HEK293 (cell line): ENCODE measurements at regions not wholly inside any gene's neighbourhood (a gene's known extent, or its start where the extent isn't known, plus 50 kb on each side); places are given as distances from the start of the nearest gene placed in this dataset.

Experiments
- CTCF ChIA-PET: fragments of 350-600 bp; formaldehyde crosslinking; extraction: SDS; loops from one replicate; lab custom pipeline; 2021; ENCODE audit warnings: antibody characterized with exemption; lab: Yijun Ruan, JAX
- POLR2A ChIA-PET: fragments of 300-600 bp; formaldehyde crosslinking; extraction: SDS; loops from one replicate; lab custom pipeline; 2020; ENCODE audit warnings: antibody characterized with exemption, inconsistent platforms; lab: Yijun Ruan, JAX
- H3K27ac ChIP-seq: fragments of 200-500 bp; sonication (Bioruptor generic); 2 replicates; pipeline ENCODE4 v1.5.1; 2014; ENCODE audit warnings: low read depth, low read length, control low read depth, inconsistent platforms; ENCODE audit errors: extremely low read depth
- H3K36me3 ChIP-seq, 2 experiments: fragments of 200-500 bp in 1 of 2; sonication (Bioruptor generic) in 1 of 2; 1 replicate in 1 of 2; 2 replicates in 1 of 2; pipeline ENCODE4 v1.5.1; 2014 to 2017; ENCODE audit warnings: inconsistent platforms in 2 of 2, low read length in 2 of 2; ENCODE audit not compliant: control insufficient read depth in 2 of 2, insufficient read depth in 1 of 2
- H3K4me1 ChIP-seq: fragments of 200-500 bp; sonication (Bioruptor generic); 2 replicates; pipeline ENCODE4 v1.5.1; 2014; ENCODE audit warnings: mild to moderate bottlenecking, low read length, inconsistent platforms; ENCODE audit not compliant: control insufficient read depth, insufficient read depth
- H3K4me3 ChIP-seq: 2 replicates; pipeline ENCODE4 v1.5.1; 2011; ENCODE audit warnings: low read depth, mild to moderate bottlenecking, control low read depth, low read length, moderate library complexity
- H3K9me3 ChIP-seq: fragments of 200-500 bp; sonication (Bioruptor generic); 2 replicates; pipeline ENCODE4 v1.5.1; 2014; ENCODE audit warnings: low read depth, low read length, inconsistent platforms; ENCODE audit not compliant: control insufficient read depth, insufficient read depth
- AEBP2 ChIP-seq: fragments of 450-650 bp; formaldehyde crosslinking; IDR thresholded peaks from 2 replicates; pipeline ENCODE4 v1.5.1; 2016; ENCODE audit warnings: missing biosample characterization, missing genetic modification characterization, borderline replicate concordance
- ELK4 ChIP-seq: IDR thresholded peaks from 2 replicates; pipeline ENCODE4 v1.6.1; 2011; ENCODE audit warnings: mild to moderate bottlenecking, low read depth, low read length, borderline replicate concordance
- GLI2 ChIP-seq: fragments of 450-650 bp; formaldehyde crosslinking; IDR thresholded peaks from 2 replicates; pipeline ENCODE4; 2017; ENCODE audit warnings: missing biosample characterization, missing genetic modification characterization, low read depth, borderline replicate concordance
- HIC1 ChIP-seq: fragments of 450-650 bp; formaldehyde crosslinking; IDR thresholded peaks from 2 replicates; pipeline ENCODE4 v1.5.1; 2016; ENCODE audit warnings: missing biosample characterization, missing genetic modification characterization
- HOXA7 ChIP-seq: sonication (generic); formaldehyde crosslinking; IDR thresholded peaks from 2 replicates; pipeline ENCODE4 v1.8.1; 2022; ENCODE audit warnings: missing genetic modification reagents, borderline replicate concordance
- KLF8 ChIP-seq: fragments of 450-650 bp; formaldehyde crosslinking; IDR thresholded peaks from 2 replicates; pipeline ENCODE4 v1.5.1; 2016; ENCODE audit warnings: missing biosample characterization, missing genetic modification characterization
- OSR2 ChIP-seq: fragments of 450-650 bp; formaldehyde crosslinking; IDR thresholded peaks from 2 replicates; pipeline ENCODE4 v1.5.1; 2016; ENCODE audit warnings: missing biosample characterization, missing genetic modification characterization
- REPIN1 ChIP-seq: fragments of 450-650 bp; formaldehyde crosslinking; IDR thresholded peaks from 2 replicates; pipeline ENCODE4 v1.5.1; 2017; ENCODE audit warnings: missing biosample characterization, missing genetic modification characterization, low read depth
- SCRT1 ChIP-seq: fragments of 450-650 bp; formaldehyde crosslinking; IDR thresholded peaks from 2 replicates; pipeline ENCODE4 v1.5.1; 2016; ENCODE audit warnings: missing biosample characterization, missing genetic modification characterization, borderline replicate concordance
- SP2 ChIP-seq: fragments of 450-650 bp; formaldehyde crosslinking; IDR thresholded peaks from 2 replicates; pipeline ENCODE4 v1.5.1; 2016; ENCODE audit warnings: missing biosample characterization, missing genetic modification characterization
- SP3 ChIP-seq: fragments of 450-650 bp; formaldehyde crosslinking; IDR thresholded peaks from 2 replicates; pipeline ENCODE4 v1.5.1; 2016; ENCODE audit warnings: missing biosample characterization, missing genetic modification characterization
- ZBTB20 ChIP-seq: fragments of 450-650 bp; formaldehyde crosslinking; IDR thresholded peaks from 2 replicates; pipeline ENCODE4 v1.5.1; 2016; ENCODE audit warnings: missing biosample characterization, missing genetic modification characterization
- ZBTB8A ChIP-seq: fragments of 450-650 bp; formaldehyde crosslinking; IDR thresholded peaks from 2 replicates; pipeline ENCODE4 v1.5.1; 2016; ENCODE audit warnings: missing biosample characterization, missing genetic modification characterization
- ZNF2 ChIP-seq: fragments of 450-650 bp; formaldehyde crosslinking; IDR thresholded peaks from 2 replicates; pipeline ENCODE4 v1.5.1; 2016; ENCODE audit warnings: missing biosample characterization, missing genetic modification characterization
- ZNF23 ChIP-seq: fragments of 450-650 bp; formaldehyde crosslinking; IDR thresholded peaks from 2 replicates; pipeline ENCODE4 v1.5.1; 2016; ENCODE audit warnings: missing biosample characterization, missing genetic modification characterization, borderline replicate concordance
- ZNF24 ChIP-seq: fragments of 450-650 bp; formaldehyde crosslinking; IDR thresholded peaks from 2 replicates; pipeline ENCODE4 v1.5.1; 2016; ENCODE audit warnings: missing biosample characterization, missing genetic modification characterization
- ZNF354C ChIP-seq: fragments of 450-650 bp; formaldehyde crosslinking; IDR thresholded peaks from 2 replicates; pipeline ENCODE4 v1.5.1; 2016; ENCODE audit warnings: missing biosample characterization, missing genetic modification characterization, low read depth, borderline replicate concordance
- ZNF580 ChIP-seq: fragments of 450-650 bp; formaldehyde crosslinking; IDR thresholded peaks from 2 replicates; pipeline ENCODE4 v1.5.1; 2016; ENCODE audit warnings: missing biosample characterization, missing genetic modification characterization
- ZNF660 ChIP-seq: fragments of 450-650 bp; IDR thresholded peaks from 2 replicates; pipeline ENCODE4 v1.5.1; 2018; ENCODE audit warnings: missing biosample characterization, mild to moderate bottlenecking, missing genetic modification characterization
- ZNF692 ChIP-seq: fragments of 450-650 bp; formaldehyde crosslinking; IDR thresholded peaks from 2 replicates; pipeline ENCODE4 v1.5.1; 2016; ENCODE audit warnings: missing biosample characterization, missing genetic modification characterization
- ZNF792 ChIP-seq: fragments of 450-650 bp; formaldehyde crosslinking; IDR thresholded peaks from 2 replicates; pipeline ENCODE4 v1.5.1; 2016; ENCODE audit warnings: missing biosample characterization, missing genetic modification characterization
- ZNF830 ChIP-seq: fragments of 450-650 bp; IDR thresholded peaks from 2 replicates; pipeline ENCODE4 v1.5.0; 2018; ENCODE audit warnings: missing biosample characterization, missing genetic modification characterization, low read depth, mild to moderate bottlenecking, moderate library complexity
- ZNF843 ChIP-seq: fragments of 450-650 bp; formaldehyde crosslinking; IDR thresholded peaks from 2 replicates; pipeline ENCODE4 v1.5.1; 2016; ENCODE audit warnings: missing biosample characterization, missing genetic modification characterization
- ZSCAN30 ChIP-seq: fragments of 450-650 bp; IDR thresholded peaks from 2 replicates; pipeline ENCODE4 v1.5.1; 2018; ENCODE audit warnings: missing biosample characterization, mild to moderate bottlenecking, missing genetic modification characterization, moderate library complexity

- no peak for TF ChIP-seq ZNF692
- TF ChIP-seq HOXA7 (CRISPR knock-in tag) = no peak
- no peak for TF ChIP-seq SP2 (tag by site-specific recombination)
- TF ChIP-seq ZNF2 (tag by site-specific recombination) = no peak
- no peak for TF ChIP-seq ZNF580 (tag by site-specific recombination)
- no peak for TF ChIP-seq AEBP2 (tag by site-specific recombination)
- no peak for TF ChIP-seq ZBTB8A (tag by site-specific recombination)
Measured at GRCh38 chr10:21052709-21053104, 155.6 kb upstream of the NEBL start (continued).

DNA sequence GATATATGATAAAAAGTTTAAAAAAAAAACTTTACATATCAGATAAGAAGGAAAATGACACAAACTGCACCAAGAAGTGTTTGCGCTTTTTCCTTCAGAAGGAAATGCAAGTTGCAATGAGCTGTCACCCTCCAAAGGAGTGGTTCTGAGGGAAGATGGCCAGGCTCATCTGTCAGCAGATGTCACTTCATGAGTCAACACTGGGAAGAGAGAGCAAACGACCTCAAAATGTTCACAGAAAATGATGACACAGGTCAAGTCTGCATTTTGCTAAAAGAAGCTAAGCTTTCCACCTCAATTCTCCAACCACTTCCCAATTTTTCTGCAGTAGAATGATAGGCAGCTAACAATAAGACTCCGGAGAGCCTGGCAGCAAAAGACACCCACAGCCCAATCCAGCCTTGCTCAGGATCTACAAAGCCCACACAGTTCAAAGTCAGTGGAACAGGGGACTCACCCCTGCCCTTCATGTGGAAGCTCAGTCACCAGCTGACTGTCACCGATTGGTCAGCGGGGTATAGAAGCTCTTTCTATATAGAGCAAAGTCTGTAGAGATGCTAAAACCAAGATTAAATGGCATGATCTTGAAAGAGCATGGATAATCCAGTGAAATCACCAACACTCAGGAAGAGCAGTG lies 155.1 kb upstream of the NEBL start:
- Histone ChIP-seq H3K4me3 (no peak overlapping the region), H3K27ac (no peak overlapping the region), H3K4me1 (no peaks in the 10 kb centered on the region), H3K9me3 (no peaks in the 10 kb centered on the region), H3K36me3 (no peaks in the 10 kb centered on the region)
- no peak for TF ChIP-seq ZNF24
- TF ChIP-seq ZBTB20 (tag by site-specific recombination) = no peak
- TF ChIP-seq ELK4 = no peak
- no peak for TF ChIP-seq SP3 (tag by site-specific recombination)
- no peak for TF ChIP-seq REPIN1 (tag by site-specific recombination)
- no peak for TF ChIP-seq ZNF354C
- no peak for TF ChIP-seq GLI2 (tag by site-specific recombination)
- no peak for TF ChIP-seq ZSCAN30 (tag by site-specific recombination)
- TF ChIP-seq KLF8 (tag by site-specific recombination) = no peak
- no peak for TF ChIP-seq ZNF830 (tag by site-specific recombination)
- TF ChIP-seq SCRT1 (tag by site-specific recombination) = no peak
- no peak for TF ChIP-seq ZNF843 (tag by site-specific recombination)
- no peak for TF ChIP-seq ZNF792
- no peak for TF ChIP-seq HIC1
- TF ChIP-seq ZNF23 = no peak
- TF ChIP-seq OSR2 = no peak
- no peak for TF ChIP-seq ZNF660 (tag by site-specific recombination)
- ChIA-PET CTCF (interaction anchor here (0.7 kb wide), 1 partner anchor 158 kb away, joined by 4 read pairs; no protein-coding TSS in a partner anchor), POLR2A (no interaction called here)
